K562 (cell line): ENCODE measurements at regions not wholly inside any gene's neighbourhood (a gene's known extent, or its start where the extent isn't known, plus 50 kb on each side); places are given as distances from the start of the nearest gene placed in this dataset.
A peak's percentile ranks its signal among the peaks of the same experiment; 100 is the strongest.

Experiments used
- ATAC-seq: fragments of 200-7000 bp; cut with Tn5 transposase; 3 replicates; pipeline ENCODE4 v1.9.1; 2020; ENCODE audit warnings: moderate library complexity
- BruUV-seq: library from RNA; stranded (reverse); fragments of 400-500 nt; replicated peaks from 2 replicates; lab custom pipeline; 2021; lab: Mats Ljungman, UMichigan
- CTCF ChIA-PET: fragments of 300-600 bp; formaldehyde crosslinking; extraction: SDS; loops from one replicate; lab custom pipeline; 2021; ENCODE audit warnings: low intra/inter-chr PET ratio; lab: Yijun Ruan, JAX
- POLR2A ChIA-PET: fragments of 300-600, 350-650 bp; sonication (Branson Sonifier 250); formaldehyde crosslinking; extraction: SDS; loops from one replicate; lab custom pipeline; 2021; ENCODE audit warnings: antibody characterized with exemption, inconsistent platforms; lab: Yijun Ruan, JAX
- DNase-seq, 4 experiments: peaks; one replicate each; pipeline versions ENCODE4 v3.0.0 to v3.0.0-alpha.2; 2011 to 2018; ENCODE audit warnings: low spot score in 3 of 4, mixed read lengths in 3 of 4; ENCODE audit errors: extremely low read depth in 1 of 4
- FAIRE-seq: peaks from 2 replicates; lab custom pipeline; 2011; peaks lifted over from hg19 to GRCh38; lab: Jason Lieb, UNC
- H2AFZ ChIP-seq: 2 replicates; pipeline ENCODE4 v1.6.0; 2011; ENCODE audit warnings: low read depth, low read length, control low read depth, inconsistent platforms
- H3K27ac ChIP-seq: fragments of 200-600 bp; 3 replicates; pipeline ENCODE4 v1.8.0; 2011; ENCODE audit warnings: low read depth, mild to moderate bottlenecking, control low read depth, inconsistent platforms, low read length, moderate library complexity, mixed read lengths; ENCODE audit errors: extremely low read depth
- H3K27me3 ChIP-seq, 2 experiments: fragments of 300-600 bp in 1 of 2; 2 replicates in 1 of 2; 3 replicates in 1 of 2; pipeline versions ENCODE4 v1.6.0 to v1.8.0; 2011; ENCODE audit warnings: inconsistent platforms in 2 of 2, low read length in 2 of 2, mild to moderate bottlenecking in 1 of 2, mixed read lengths in 1 of 2, moderate library complexity in 1 of 2; ENCODE audit not compliant: control insufficient read depth in 2 of 2, insufficient read depth in 2 of 2
- H3K36me3 ChIP-seq: fragments of 300-600 bp; 3 replicates; pipeline ENCODE4 v1.8.0; 2011; ENCODE audit warnings: mild to moderate bottlenecking, low read length, inconsistent platforms; ENCODE audit not compliant: control insufficient read depth, insufficient read depth
- H3K4me1 ChIP-seq, 2 experiments: fragments of 200-600 bp in 1 of 2; replicated peaks in 1 of 2; 2 replicates in 1 of 2; 3 replicates in 1 of 2; pipeline versions ENCODE4 v1.5.1 to v1.8.0; 2011; ENCODE audit warnings: inconsistent platforms in 2 of 2, low read length in 2 of 2, mild to moderate bottlenecking in 1 of 2, mixed read lengths in 1 of 2, moderate library complexity in 1 of 2; ENCODE audit not compliant: control insufficient read depth in 2 of 2, insufficient read depth in 2 of 2
- H3K4me2 ChIP-seq: 2 replicates; pipeline ENCODE4 v1.6.1; 2011; ENCODE audit warnings: low read length, control low read depth, inconsistent platforms, mixed read lengths; ENCODE audit not compliant: insufficient read depth
- H3K4me3 ChIP-seq: fragments of 200-600 bp; sonication (generic), shearing (Covaris generic); 2 replicates; pipeline ENCODE4 v1.5.1; 2016; ENCODE audit warnings: control low read depth, inconsistent platforms
- H3K79me2 ChIP-seq: fragments of 200-600 bp; 3 replicates; pipeline ENCODE4 v1.8.0; 2011; ENCODE audit warnings: low read length, inconsistent platforms; ENCODE audit not compliant: control insufficient read depth, insufficient read depth
- H3K9ac ChIP-seq, 2 experiments: 2 replicates each; pipeline versions ENCODE4 v1.6.0 to v1.6.1; 2011; ENCODE audit warnings: low read depth in 2 of 2, low read length in 2 of 2, control low read depth in 1 of 2, inconsistent platforms in 1 of 2, mild to moderate bottlenecking in 1 of 2, mixed read lengths in 1 of 2; ENCODE audit not compliant: insufficient read depth in 1 of 2
- H3K9me1 ChIP-seq: one replicate; pipeline ENCODE4 v1.6.0; 2011; ENCODE audit warnings: inconsistent platforms, mild to moderate bottlenecking, low read length, moderate library complexity; ENCODE audit not compliant: control insufficient read depth, insufficient read depth
- H3K9me3 ChIP-seq: replicated peaks from 2 replicates; pipeline ENCODE4 v1.5.1; 2011; ENCODE audit warnings: low read depth, low read length, inconsistent platforms; ENCODE audit not compliant: control insufficient read depth, insufficient read depth
- H4K20me1 ChIP-seq: replicated peaks from 2 replicates; pipeline ENCODE4 v1.6.1; 2011; ENCODE audit warnings: low read length, inconsistent platforms, mixed read lengths; ENCODE audit not compliant: control insufficient read depth, insufficient read depth
- ARID1B ChIP-seq: fragments of 450-650 bp; IDR thresholded peaks from 2 replicates; pipeline ENCODE4 v1.6.1; 2016; ENCODE audit warnings: antibody characterized with exemption, mild to moderate bottlenecking, inconsistent platforms
- ARNT ChIP-seq, 2 experiments: fragments of 450-650 bp; IDR thresholded peaks; 2 replicates each; pipeline ENCODE4 v1.6.1; 2016; ENCODE audit warnings: mild to moderate bottlenecking in 1 of 2
- GATA2 ChIP-seq: sonication (generic); formaldehyde crosslinking; IDR thresholded peaks from 2 replicates; pipeline ENCODE4 v1.4.0; 2020; ENCODE audit warnings: mild to moderate bottlenecking, missing genetic modification reagents
- HMG20B ChIP-seq: fragments of 250-450 bp; sonication (Bioruptor Pico); IDR thresholded peaks from 2 replicates; pipeline ENCODE4 v1.5.0; 2021; ENCODE audit warnings: mild to moderate bottlenecking
- KLF13 ChIP-seq: fragments of 450-650 bp; IDR thresholded peaks from 2 replicates; pipeline ENCODE4 v1.6.1; 2016; ENCODE audit warnings: missing genetic modification characterization, low read depth, mild to moderate bottlenecking, missing compliant biosample characterization, moderate library complexity, borderline replicate concordance
- MCM3 ChIP-seq: fragments of 450-650 bp; IDR thresholded peaks from 2 replicates; pipeline ENCODE4 v1.6.1; 2016
- POLR2A ChIP-seq: fragments of 450-650 bp; conservative IDR thresholded peaks from 2 replicates; pipeline ENCODE4 v1.6.1; 2016
- SAP30 ChIP-seq: fragments of 200-600 bp; sonication (generic); IDR thresholded peaks from 2 replicates; pipeline ENCODE4 v1.6.1; 2012; ENCODE audit warnings: borderline replicate concordance, low read depth, mild to moderate bottlenecking, moderate library complexity, low read length, control low read depth, inconsistent platforms; ENCODE audit not compliant: insufficient read depth, poor library complexity, severe bottlenecking
- SRF ChIP-seq, 2 experiments: fragments of 250-450, 450-650 bp in 1 of 2; sonication (Bioruptor Pico) in 1 of 2; sonication (generic) in 1 of 2; formaldehyde crosslinking; IDR thresholded peaks; 2 replicates each; pipeline versions ENCODE4 v1.5.0 to v1.5.1; 2020 to 2022; ENCODE audit warnings: mild to moderate bottlenecking in 1 of 2, missing genetic modification reagents in 1 of 2
- TAL1 ChIP-seq: fragments of 450-650 bp; IDR thresholded peaks from 2 replicates; pipeline ENCODE4 v1.6.1; 2016; ENCODE audit warnings: mild to moderate bottlenecking
- TBP ChIP-seq: optimal IDR thresholded peaks from 2 replicates; pipeline ENCODE3; 2011; ENCODE audit warnings: low read depth, low read length, improper control_type of control experiment
- ZNF324 ChIP-seq: fragments of 250-450 bp; sonication (Bioruptor Pico); IDR thresholded peaks from 2 replicates; pipeline ENCODE4 v1.4.0; 2020; ENCODE audit warnings: mild to moderate bottlenecking
- ZNF766 ChIP-seq: fragments of 200-800 bp; sonication (Bioruptor generic); conservative IDR thresholded peaks from 2 replicates; pipeline ENCODE4 v1.6.1; 2016; ENCODE audit warnings: missing genetic modification characterization, missing compliant biosample characterization
- WGBS: fragments of 100-300 bp; shearing (Covaris generic); methylation state at CpG from one replicate; pipeline ENCODE4 v1.1.6; 2016; ENCODE audit warnings: low coverage, mixed read lengths; ENCODE audit not compliant: insufficient coverage; ENCODE audit errors: missing lambda C conversion rate; 5-methylcytosine and 5-hydroxymethylcytosine counted together
- in situ Hi-C: fragments of 300-500 bp; cut with MboI; formaldehyde crosslinking; loops from 4 replicates; pipeline ENCODE4 v1.15.0; 2018; ENCODE audit warnings: inconsistent platforms, mixed read lengths
- intact Hi-C: fragments of 100-400 bp; cut with micrococcal nuclease; formaldehyde crosslinking; loops from 2 replicates; pipeline ENCODE4 v1.14.2; 2022
- TF ChIP-seq, protein P1 (sequence below): IDR thresholded peaks from 2 replicates; pipeline ENCODE4 v1.6.1; 2011; ENCODE audit not compliant: insufficient read length; ENCODE audit errors: extremely low read depth
- TF ChIP-seq, protein P2 (sequence below): sonication (generic); formaldehyde crosslinking; IDR thresholded peaks from 2 replicates; pipeline ENCODE4 v1.4.0; 2020; ENCODE audit warnings: mild to moderate bottlenecking, missing genetic modification reagents

DNA sequence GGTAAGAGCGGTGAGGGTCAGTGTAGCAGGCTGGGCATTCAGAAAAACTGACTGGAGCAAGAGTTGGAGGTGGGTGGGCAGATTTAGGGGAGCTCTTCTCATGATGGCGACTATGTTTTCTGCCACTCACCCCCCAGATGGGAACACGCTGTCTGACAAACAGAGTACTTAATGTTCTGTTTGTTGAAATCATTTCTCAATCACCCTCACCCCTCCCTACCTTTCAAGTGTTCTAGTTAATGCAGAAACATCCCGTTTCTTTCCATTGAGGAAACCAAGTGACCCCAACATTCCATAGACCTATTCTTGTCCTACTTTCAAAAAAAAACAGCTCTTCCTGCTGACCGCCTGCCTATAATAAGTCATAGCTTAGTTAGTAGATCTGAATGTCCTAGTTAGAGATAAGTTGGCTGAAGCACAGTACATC, 132.5 kb upstream of the NEDD9 start:
- Histone ChIP-seq H3K4me3 (no peak overlapping the region), H3K27ac (no peak overlapping the region), H3K36me3 (no peaks in the 10 kb centered on the region), H3K4me2 (no peak overlapping the region), H3K27me3 (no peaks in the 10 kb centered on the region), H4K20me1 (no peaks in the 10 kb centered on the region), H3K79me2 (no peaks in the 10 kb centered on the region), H3K4me1 (no peaks in the 10 kb centered on the region), H3K9me3 (no peaks in the 10 kb centered on the region), H3K9me1 (no peaks in the 10 kb centered on the region), H2AFZ (no peak overlapping the region), H3K9ac (no peak overlapping the region)
- ChIA-PET CTCF (no interaction called here), POLR2A (no interaction called here)
- no peak for DNase-seq
- intact Hi-C loops, result no loop called here
- no peak for ATAC-seq
- 0% methylated on average over 5 of the region's 5 CpGs for WGBS
- no TSS peak for BruUV-seq
- TF ChIP-seq MCM3 (no peak), ZNF324 (CRISPR knock-in tag) (0 out of 2 replicates have a peak, but pooled peaks have one; percentile 20), TAL1 (no peak), GATA2 (CRISPR knock-in tag) (no peak)
- FAIRE-seq, result no peak
- in situ Hi-C loops, result no loop called here

DNA sequence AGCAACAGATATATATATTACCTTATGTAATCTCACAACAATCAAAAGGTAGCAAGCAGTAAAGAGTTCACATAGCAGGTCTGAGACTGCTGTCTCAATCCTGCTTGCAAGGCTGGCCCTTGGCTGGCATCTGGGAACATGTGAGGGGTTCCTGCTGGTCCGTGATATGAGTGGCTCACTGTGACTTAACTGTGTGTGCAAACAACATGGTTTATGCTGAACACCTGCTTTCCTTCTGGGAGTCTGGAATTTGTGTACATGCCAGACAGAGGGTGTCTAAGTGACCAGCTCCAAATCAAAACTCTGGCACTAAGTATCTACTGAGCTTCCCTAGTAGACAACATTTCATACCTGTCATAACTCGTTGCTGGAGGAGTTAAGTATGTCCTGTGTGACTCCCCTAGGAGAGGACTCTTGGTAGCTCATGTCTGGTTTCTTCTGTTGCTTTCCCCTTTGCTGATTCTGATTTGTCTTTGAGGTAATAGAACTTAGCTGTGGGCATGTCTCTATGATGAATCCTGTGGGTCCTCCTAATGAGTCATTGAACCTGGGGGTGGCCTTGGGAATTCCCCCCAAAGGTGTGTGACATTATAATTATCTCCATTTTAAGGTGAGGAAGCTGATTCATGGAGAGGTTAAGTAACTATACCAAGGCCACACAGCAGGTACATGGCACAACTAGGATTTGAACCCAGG, 131.6 kb upstream of the NEDD9 start:
- DNase-seq, result no peak
- Histone ChIP-seq H3K9me1 (no peaks in the 10 kb centered on the region), H3K36me3 (no peaks in the 10 kb centered on the region), H3K79me2 (no peaks in the 10 kb centered on the region), H2AFZ (no peak overlapping the region), H3K4me2 (no peak overlapping the region), H3K9ac (no peak overlapping the region), H4K20me1 (no peaks in the 10 kb centered on the region), H3K9me3 (no peaks in the 10 kb centered on the region), H3K27ac (no peak overlapping the region), H3K4me3 (no peak overlapping the region), H3K4me1 (no peaks in the 10 kb centered on the region), H3K27me3 (no peaks in the 10 kb centered on the region)
- no TSS peak for BruUV-seq
- 0% methylated on average over 2 of the region's 2 CpGs for WGBS
- intact Hi-C loops (no loop called here), in situ Hi-C loops (no loop called here)
- ChIA-PET POLR2A (interaction anchor here (1.2 kb wide), 1 partner anchor 16 kb away, joined by 3 read pairs; no protein-coding TSS in a partner anchor), CTCF (no interaction called here)
- ATAC-seq, result no peak
- FAIRE-seq, result peak; percentile 32
- TF ChIP-seq ZNF766 (CRISPR knock-in tag) (no peak), HMG20B (no peak), SAP30 (no peak), ARID1B (no peak), TBP (no peak), ARNT (IDR thresholded peaks at IDR 0.05) (no peak), POLR2A (no peak), SRF (CRISPR knock-in tag; IDR thresholded peaks at IDR 0.05) (no peak), KLF13 (tag) (no peak)
- TF ChIP-seq, protein P1, sequence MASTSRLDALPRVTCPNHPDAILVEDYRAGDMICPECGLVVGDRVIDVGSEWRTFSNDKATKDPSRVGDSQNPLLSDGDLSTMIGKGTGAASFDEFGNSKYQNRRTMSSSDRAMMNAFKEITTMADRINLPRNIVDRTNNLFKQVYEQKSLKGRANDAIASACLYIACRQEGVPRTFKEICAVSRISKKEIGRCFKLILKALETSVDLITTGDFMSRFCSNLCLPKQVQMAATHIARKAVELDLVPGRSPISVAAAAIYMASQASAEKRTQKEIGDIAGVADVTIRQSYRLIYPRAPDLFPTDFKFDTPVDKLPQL, result no peak
- TF ChIP-seq, protein P2, sequence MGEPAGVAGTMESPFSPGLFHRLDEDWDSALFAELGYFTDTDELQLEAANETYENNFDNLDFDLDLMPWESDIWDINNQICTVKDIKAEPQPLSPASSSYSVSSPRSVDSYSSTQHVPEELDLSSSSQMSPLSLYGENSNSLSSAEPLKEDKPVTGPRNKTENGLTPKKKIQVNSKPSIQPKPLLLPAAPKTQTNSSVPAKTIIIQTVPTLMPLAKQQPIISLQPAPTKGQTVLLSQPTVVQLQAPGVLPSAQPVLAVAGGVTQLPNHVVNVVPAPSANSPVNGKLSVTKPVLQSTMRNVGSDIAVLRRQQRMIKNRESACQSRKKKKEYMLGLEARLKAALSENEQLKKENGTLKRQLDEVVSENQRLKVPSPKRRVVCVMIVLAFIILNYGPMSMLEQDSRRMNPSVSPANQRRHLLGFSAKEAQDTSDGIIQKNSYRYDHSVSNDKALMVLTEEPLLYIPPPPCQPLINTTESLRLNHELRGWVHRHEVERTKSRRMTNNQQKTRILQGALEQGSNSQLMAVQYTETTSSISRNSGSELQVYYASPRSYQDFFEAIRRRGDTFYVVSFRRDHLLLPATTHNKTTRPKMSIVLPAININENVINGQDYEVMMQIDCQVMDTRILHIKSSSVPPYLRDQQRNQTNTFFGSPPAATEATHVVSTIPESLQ (CRISPR knock-in tag), result no peak
